ENCODE measurements at regions not wholly inside any gene's neighbourhood (a gene's known extent, or its start where the extent isn't known, plus 50 kb on each side); places are given as distances from the start of the nearest gene placed in this dataset.

DNA sequence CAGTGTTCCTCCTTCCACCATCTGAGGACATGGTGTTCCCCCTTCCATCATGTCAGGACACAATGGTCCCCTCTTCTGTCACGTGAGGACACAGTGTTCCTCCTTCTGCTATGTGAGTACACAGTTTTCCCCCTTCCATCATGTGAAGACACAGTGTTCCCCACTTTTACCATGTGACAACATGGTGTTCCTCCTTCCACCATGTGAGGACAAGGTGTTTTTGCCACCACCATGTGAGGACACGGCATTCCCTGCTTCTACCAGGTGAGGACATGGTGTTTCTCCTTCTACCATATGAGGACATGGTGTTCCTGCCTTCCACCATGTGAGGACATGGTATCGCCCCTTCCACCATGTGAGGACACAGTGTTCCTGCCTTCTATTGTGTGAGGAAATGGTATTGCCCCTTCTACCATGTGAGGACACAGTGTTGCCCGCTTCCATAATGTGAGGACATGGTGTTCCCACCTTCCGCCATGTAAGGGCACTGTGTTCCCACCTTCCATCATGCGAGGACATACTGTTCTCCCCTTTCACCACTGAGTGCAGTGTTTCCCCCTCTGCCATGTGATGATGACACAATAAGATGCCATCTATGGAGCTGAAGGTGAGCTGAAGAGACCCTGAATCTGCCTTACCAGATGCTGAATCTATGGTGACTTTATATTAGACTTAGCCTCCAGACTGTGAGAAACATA lies 132.3 kb downstream of the FCRL5 start:
- TF ChIP-seq, protein P1, sequence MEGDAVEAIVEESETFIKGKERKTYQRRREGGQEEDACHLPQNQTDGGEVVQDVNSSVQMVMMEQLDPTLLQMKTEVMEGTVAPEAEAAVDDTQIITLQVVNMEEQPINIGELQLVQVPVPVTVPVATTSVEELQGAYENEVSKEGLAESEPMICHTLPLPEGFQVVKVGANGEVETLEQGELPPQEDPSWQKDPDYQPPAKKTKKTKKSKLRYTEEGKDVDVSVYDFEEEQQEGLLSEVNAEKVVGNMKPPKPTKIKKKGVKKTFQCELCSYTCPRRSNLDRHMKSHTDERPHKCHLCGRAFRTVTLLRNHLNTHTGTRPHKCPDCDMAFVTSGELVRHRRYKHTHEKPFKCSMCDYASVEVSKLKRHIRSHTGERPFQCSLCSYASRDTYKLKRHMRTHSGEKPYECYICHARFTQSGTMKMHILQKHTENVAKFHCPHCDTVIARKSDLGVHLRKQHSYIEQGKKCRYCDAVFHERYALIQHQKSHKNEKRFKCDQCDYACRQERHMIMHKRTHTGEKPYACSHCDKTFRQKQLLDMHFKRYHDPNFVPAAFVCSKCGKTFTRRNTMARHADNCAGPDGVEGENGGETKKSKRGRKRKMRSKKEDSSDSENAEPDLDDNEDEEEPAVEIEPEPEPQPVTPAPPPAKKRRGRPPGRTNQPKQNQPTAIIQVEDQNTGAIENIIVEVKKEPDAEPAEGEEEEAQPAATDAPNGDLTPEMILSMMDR (conservative IDR thresholded peaks at IDR 0.05; ENCODE audit: low read depth, low read length) = no peak
- TF ChIP-seq EZH2 (IDR thresholded peaks at IDR 0.05; ENCODE audit: borderline replicate concordance, low read depth, low read length, poor library complexity, severe bottlenecking) = no peak
